Rectal smooth muscle tissue (tissue), 1 donor: ENCODE measurements at regions not wholly inside any gene's neighbourhood (a gene's known extent, or its start where the extent isn't known, plus 50 kb on each side); places are given as distances from the start of the nearest gene placed in this dataset.

Experiments used
- H3K27ac ChIP-seq: one replicate; pipeline ENCODE4 v1.7.0; 2013; ENCODE audit warnings: low read depth, low read length, inconsistent platforms
- H3K27me3 ChIP-seq: one replicate; pipeline ENCODE4 v1.7.0; 2013; ENCODE audit warnings: low read length; ENCODE audit not compliant: control insufficient read depth, insufficient read depth
- H3K36me3 ChIP-seq: one replicate; pipeline ENCODE4 v1.7.0; 2013; ENCODE audit warnings: low read length; ENCODE audit not compliant: control insufficient read depth, insufficient read depth
- H3K4me1 ChIP-seq: one replicate; pipeline ENCODE4 v1.7.0; 2013; ENCODE audit warnings: low read length; ENCODE audit not compliant: control insufficient read depth, insufficient read depth
- H3K4me3 ChIP-seq: one replicate; pipeline ENCODE4 v1.7.0; 2013; ENCODE audit warnings: low read length
- H3K9ac ChIP-seq: one replicate; pipeline ENCODE4 v1.7.0; 2013; ENCODE audit warnings: low read length

DNA sequence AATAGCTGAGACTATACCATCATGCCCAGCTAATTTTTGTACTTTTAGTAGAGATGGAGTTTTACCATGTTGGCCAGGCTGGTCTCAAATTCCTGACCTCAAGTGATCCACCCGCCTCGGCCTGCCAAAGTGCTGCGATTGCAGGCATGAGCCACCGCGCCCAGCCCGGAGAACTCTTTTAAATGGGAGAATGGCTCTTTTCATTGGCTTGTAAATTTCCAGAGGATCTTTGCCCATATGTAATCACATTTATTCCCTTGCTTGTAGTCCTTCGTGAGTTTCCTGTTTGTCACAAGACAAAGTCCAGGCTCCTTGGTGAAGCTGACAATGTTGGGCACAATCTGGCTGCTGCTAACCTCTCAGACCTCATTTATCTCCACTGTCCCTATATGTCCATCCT lies 135.1 kb downstream of the CEP57L1 start:
- Histone ChIP-seq H3K9ac (no peak overlapping the region), H3K4me3 (no peak overlapping the region), H3K4me1 (no peaks in the 10 kb centered on the region), H3K27ac (no peak overlapping the region), H3K27me3 (no peaks in the 10 kb centered on the region), H3K36me3 (no peaks in the 10 kb centered on the region)

DNA sequence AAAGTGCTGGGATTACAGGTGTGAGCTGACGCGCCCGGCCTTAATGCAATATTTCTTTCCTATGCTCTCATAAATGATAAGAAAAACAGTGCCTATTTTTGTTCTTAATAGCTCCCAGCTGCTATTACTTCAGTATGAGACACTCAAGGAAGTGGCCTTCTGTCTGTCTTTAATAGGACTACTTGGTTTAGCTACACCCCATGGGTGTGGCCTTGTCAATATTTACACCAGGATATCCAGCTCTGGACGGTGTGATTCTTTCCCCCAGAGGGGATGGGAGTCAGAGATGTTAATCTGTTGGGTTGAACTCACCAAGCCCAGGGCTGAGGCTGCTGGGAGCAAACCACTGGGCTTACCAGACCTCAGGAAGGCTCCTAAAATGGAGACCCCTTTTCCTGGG lies 134.2 kb downstream of the CEP57L1 start:
- Histone ChIP-seq H3K36me3 (no peaks in the 10 kb centered on the region), H3K9ac (no peak overlapping the region), H3K27me3 (no peaks in the 10 kb centered on the region), H3K27ac (no peak overlapping the region), H3K4me3 (no peak overlapping the region), H3K4me1 (no peaks in the 10 kb centered on the region)

DNA sequence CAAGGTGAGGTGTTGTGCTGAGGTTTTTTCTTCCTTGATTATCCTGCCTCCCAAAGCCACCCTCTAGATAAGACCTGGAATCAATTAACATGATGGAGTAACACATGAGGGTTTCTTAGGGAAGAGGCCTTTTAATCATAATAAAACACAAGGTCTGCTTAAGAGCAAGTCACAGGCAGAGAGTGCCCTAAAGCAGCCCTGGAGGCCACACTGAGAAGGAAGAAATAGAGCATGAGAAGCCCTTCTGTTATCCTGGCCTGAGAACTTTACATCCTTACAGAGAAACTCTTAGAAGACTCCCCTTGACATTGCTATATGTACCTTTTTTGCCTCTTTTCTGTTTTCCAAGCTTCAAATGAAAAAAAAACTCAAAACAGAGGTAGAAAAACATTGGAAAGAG lies 132.3 kb downstream of the CEP57L1 start:
- H3K9ac ChIP-seq = no peak overlapping the region
- H3K36me3 ChIP-seq = no peaks in the 10 kb centered on the region
- no peaks in the 10 kb centered on the region for H3K27me3 ChIP-seq
- no peaks in the 10 kb centered on the region for H3K4me1 ChIP-seq
- no peak overlapping the region for H3K4me3 ChIP-seq
- H3K27ac ChIP-seq = no peak overlapping the region

DNA sequence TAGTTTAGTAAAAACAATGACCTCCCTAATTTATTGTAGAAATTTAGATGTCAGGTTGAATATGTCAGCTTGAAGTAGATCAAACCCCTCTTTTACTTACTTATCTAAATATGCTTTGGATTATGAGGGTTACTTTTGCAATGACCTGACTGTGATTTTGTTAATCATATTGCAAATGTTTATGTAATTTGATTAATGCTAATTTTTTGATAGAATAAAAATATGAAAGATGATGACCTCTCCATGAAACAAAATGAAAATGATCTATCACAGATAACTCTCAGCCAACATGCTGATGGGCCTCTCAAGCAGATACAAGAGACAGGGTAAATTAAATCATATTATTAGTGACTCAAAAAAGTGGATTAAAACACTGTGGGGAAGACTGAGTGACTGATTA lies 131.0 kb downstream of the CEP57L1 start:
- Histone ChIP-seq H3K36me3 (no peaks in the 10 kb centered on the region), H3K4me3 (no peak overlapping the region), H3K4me1 (no peaks in the 10 kb centered on the region), H3K27me3 (no peaks in the 10 kb centered on the region), H3K9ac (no peak overlapping the region), H3K27ac (no peak overlapping the region)

DNA sequence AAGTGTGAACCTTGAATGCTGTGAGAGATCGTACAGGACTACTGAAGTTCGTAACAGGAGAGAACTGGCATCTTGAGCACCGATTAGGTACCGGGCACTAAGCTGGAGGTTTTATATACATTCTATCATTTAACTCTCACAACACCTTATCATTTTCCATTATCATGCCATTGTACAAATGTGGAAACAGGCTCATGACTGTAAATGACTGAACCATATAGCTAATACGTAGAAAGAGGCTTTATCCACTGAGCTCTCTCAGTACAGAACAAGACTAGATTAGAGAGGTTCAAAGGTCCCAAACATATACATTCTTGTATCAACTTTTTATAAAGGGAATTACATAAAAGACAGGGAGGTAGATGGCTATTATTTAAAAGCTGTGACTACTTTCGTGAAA lies 130.6 kb downstream of the CEP57L1 start:
- Histone ChIP-seq H3K27me3 (no peaks in the 10 kb centered on the region), H3K4me3 (no peak overlapping the region), H3K36me3 (no peaks in the 10 kb centered on the region), H3K27ac (no peak overlapping the region), H3K9ac (no peak overlapping the region), H3K4me1 (no peaks in the 10 kb centered on the region)

DNA sequence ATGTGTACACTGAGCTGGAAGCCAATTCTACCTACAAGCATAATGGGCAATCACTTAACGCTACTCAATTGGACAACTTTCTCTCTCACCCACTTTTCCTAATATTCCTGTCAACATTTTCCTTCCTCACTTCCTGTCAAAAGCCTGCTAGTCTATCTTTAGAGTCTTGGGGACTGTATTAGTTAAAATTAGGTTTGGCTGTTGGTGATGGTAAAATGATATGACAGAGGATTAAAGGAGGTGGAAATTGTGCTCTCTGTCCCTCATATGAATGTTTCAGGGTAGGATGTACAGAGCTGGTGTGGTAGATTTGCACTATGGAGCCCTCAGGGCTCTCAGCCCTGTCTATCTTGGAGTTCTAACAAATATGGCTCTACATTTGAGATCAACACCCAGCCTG lies 129.7 kb downstream of the CEP57L1 start:
- Histone ChIP-seq H3K27ac (no peak overlapping the region), H3K4me3 (no peak overlapping the region), H3K4me1 (no peaks in the 10 kb centered on the region), H3K27me3 (no peaks in the 10 kb centered on the region), H3K9ac (no peak overlapping the region), H3K36me3 (no peaks in the 10 kb centered on the region)

DNA sequence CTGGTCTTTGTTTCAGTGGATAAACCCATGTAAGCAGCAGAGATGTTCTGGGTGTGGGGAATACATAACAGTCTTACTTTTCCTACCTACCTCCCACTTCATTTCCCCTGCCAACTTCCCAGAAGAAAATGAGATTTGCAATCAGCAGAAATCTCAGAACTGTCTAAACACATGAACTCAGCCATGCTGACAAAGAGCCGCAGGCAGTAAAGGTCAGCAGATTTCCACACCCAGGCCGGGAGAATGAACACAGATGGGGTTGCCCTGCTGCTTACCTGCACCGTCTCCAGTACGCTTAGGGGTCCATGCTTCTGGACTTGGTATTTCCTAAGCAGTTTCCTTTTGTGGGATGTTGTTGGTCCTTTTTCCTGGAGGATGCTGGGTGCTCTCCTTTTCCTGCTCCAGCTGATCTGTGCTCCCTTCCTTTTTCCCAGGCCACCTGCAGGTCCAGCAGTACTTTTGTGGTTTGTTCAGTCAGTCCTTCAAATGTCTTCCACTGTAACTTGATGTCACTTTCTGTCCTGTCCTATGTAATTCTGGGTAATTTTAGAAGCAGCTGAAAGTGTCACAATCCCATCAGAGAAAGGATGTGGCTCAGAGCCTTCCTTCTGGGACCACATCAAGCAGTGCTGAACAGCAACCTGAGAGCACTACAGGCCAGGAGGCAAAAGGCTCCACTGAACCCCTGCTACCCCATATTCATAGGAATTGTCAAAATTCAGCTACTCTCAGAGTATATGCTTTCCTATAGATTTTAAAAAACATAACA lies 129.0 kb downstream of the CEP57L1 start:
- Histone ChIP-seq H3K36me3 (no peaks in the 10 kb centered on the region), H3K27me3 (no peaks in the 10 kb centered on the region), H3K9ac (no peak overlapping the region), H3K4me3 (no peak overlapping the region), H3K27ac (no peak overlapping the region), H3K4me1 (no peaks in the 10 kb centered on the region)

DNA sequence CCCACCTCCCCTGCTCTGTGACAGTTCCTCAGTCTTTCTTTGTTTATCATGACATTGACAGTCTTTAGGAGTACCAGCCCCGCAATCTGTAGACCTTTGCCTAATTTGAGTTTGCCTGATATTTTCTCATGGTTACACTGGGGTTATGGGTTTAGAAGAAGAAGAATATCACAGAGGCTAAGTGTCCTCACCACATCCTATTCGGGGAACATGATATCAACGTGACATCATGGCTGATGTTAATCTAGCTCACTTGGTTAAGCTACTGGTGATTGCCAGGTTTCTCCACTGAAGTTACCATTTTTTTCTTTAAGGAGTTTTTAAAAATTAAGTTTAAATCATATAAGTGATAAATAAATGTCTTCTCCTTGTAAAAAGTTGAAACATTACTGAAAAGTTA lies 127.5 kb downstream of the CEP57L1 start:
- Histone ChIP-seq H3K27me3 (no peaks in the 10 kb centered on the region), H3K9ac (no peak overlapping the region), H3K27ac (no peak overlapping the region), H3K4me3 (no peak overlapping the region), H3K4me1 (no peaks in the 10 kb centered on the region), H3K36me3 (no peaks in the 10 kb centered on the region)

DNA sequence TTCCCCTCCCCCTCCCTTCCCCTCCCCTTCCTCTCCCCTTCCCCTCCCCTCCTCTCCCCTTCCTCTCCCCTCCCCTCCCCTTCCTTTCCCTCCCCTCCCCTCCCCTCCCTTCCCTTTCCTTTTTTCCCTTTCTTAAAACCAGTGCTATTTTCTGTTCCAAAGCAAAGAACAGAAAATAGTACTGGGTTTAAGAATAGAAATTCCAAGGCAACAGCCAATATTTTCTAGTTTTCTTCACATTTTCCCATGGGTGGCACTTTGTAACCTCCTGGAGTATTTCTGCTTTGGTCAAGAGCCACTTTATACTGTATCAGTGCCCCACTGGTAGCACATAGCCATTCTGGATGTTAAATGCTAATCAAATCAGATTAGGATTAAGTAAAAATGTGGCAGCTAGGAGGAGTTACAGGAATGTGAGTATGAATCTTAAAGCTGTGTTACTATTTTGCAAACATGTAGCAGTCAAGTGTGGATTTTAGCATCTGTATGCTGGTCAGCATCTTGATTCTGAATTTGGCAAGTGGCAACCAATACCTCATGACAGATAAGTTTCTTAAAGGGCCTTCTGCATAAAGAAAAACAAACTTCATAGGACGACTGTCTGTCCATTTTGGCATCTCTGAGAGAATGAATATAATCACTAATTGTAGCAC lies 126.4 kb downstream of the CEP57L1 start:
- Histone ChIP-seq H3K27me3 (no peaks in the 10 kb centered on the region), H3K27ac (no peak overlapping the region), H3K4me1 (no peaks in the 10 kb centered on the region), H3K9ac (no peak overlapping the region), H3K36me3 (no peaks in the 10 kb centered on the region), H3K4me3 (no peak overlapping the region)
